SK-N-SH treated with all-trans-retinoic acid at 6 μM for 48 hours (cell line): ENCODE measurements at regions not wholly inside any gene's neighbourhood (a gene's known extent, or its start where the extent isn't known, plus 50 kb on each side); places are given as distances from the start of the nearest gene placed in this dataset.

Experiments used
- ATAC-seq: fragments of 200-7000 bp; cut with Tn5 transposase; 3 replicates; pipeline ENCODE4 v1.9.1; 2020; ENCODE audit warnings: mild to moderate bottlenecking, moderate library complexity
- ARNTL ChIP-seq: fragments of 450-650 bp; formaldehyde crosslinking; IDR thresholded peaks from 2 replicates; pipeline ENCODE4 v1.5.0; 2020; ENCODE audit warnings: low read depth, mild to moderate bottlenecking, moderate library complexity, borderline replicate concordance
- CREB5 ChIP-seq: fragments of 250-450 bp; sonication (Bioruptor Pico); IDR thresholded peaks from 2 replicates; pipeline ENCODE4 v1.5.1; 2020; ENCODE audit warnings: low read depth, mild to moderate bottlenecking, moderate library complexity
- ESRRG ChIP-seq: fragments of 250-450 bp; sonication (Bioruptor Pico); IDR thresholded peaks from 2 replicates; pipeline ENCODE4 v1.6.1; 2021; ENCODE audit warnings: mild to moderate bottlenecking
- GLIS3 ChIP-seq: fragments of 250-450 bp; sonication (Bioruptor Pico); IDR thresholded peaks from 2 replicates; pipeline ENCODE4 v1.5.0; 2020; ENCODE audit warnings: mild to moderate bottlenecking, moderate library complexity
- ISL1 ChIP-seq: fragments of 250-450 bp; sonication (Bioruptor Pico); IDR thresholded peaks from 2 replicates; pipeline ENCODE4 v2.1.2; 2022; ENCODE audit warnings: mild to moderate bottlenecking, moderate library complexity
- OSR1 ChIP-seq: fragments of 250-450 bp; sonication (Bioruptor Pico); IDR thresholded peaks from 2 replicates; pipeline ENCODE4 v1.8.0; 2022; ENCODE audit warnings: moderate library complexity, mild to moderate bottlenecking, inconsistent platforms
- PATZ1 ChIP-seq: fragments of 250-450 bp; sonication (Bioruptor Pico); IDR thresholded peaks from 2 replicates; pipeline ENCODE4 v1.8.0; 2020; ENCODE audit warnings: mild to moderate bottlenecking, moderate library complexity, borderline replicate concordance
- POU6F1 ChIP-seq: fragments of 250-450 bp; sonication (Bioruptor Pico); IDR thresholded peaks from 2 replicates; pipeline ENCODE4 v1.8.0; 2021; ENCODE audit warnings: low read depth, mild to moderate bottlenecking, moderate library complexity, borderline replicate concordance
- PPARA ChIP-seq: fragments of 250-450 bp; sonication (Bioruptor Pico); IDR thresholded peaks from 2 replicates; pipeline ENCODE4 v1.5.0; 2020; ENCODE audit warnings: mild to moderate bottlenecking, borderline replicate concordance
- RARB ChIP-seq: fragments of 250-450 bp; sonication (Bioruptor Pico); IDR thresholded peaks from 2 replicates; pipeline ENCODE4 v1.8.0; 2021; ENCODE audit warnings: mild to moderate bottlenecking, moderate library complexity
- SNAI2 ChIP-seq: fragments of 250-450 bp; sonication (Bioruptor Pico); IDR thresholded peaks from 2 replicates; pipeline ENCODE4 v1.5.0; 2020; ENCODE audit warnings: mild to moderate bottlenecking, moderate library complexity
- TCF4 ChIP-seq: fragments of 250-450 bp; sonication (Bioruptor Pico); IDR thresholded peaks from 2 replicates; pipeline ENCODE4 v1.8.0; 2021; ENCODE audit warnings: mild to moderate bottlenecking, moderate library complexity, borderline replicate concordance
- TOX ChIP-seq: fragments of 250-450 bp; sonication (Bioruptor Pico); IDR thresholded peaks from 2 replicates; pipeline ENCODE4 v1.8.0; 2021; ENCODE audit warnings: mild to moderate bottlenecking, moderate library complexity, borderline replicate concordance
- ZC3H10 ChIP-seq: fragments of 250-450 bp; sonication (Bioruptor Pico); IDR thresholded peaks from 2 replicates; pipeline ENCODE4 v1.5.1; 2021; ENCODE audit warnings: mild to moderate bottlenecking, moderate library complexity
- ZFP3 ChIP-seq: fragments of 250-450 bp; sonication (Bioruptor Pico); IDR thresholded peaks from 2 replicates; pipeline ENCODE4 v1.5.0; 2020; ENCODE audit warnings: mild to moderate bottlenecking, moderate library complexity
- ZFP30 ChIP-seq: fragments of 450-650 bp; formaldehyde crosslinking; IDR thresholded peaks from 2 replicates; pipeline ENCODE4 v1.5.0; 2022; ENCODE audit warnings: mild to moderate bottlenecking, moderate library complexity
- ZNF565 ChIP-seq: fragments of 450-650 bp; formaldehyde crosslinking; conservative IDR thresholded peaks from 2 replicates; pipeline ENCODE4 v1.5.0; 2020; ENCODE audit warnings: low read depth, mild to moderate bottlenecking, moderate library complexity
- ZNF70 ChIP-seq: fragments of 450-650 bp; formaldehyde crosslinking; IDR thresholded peaks from 2 replicates; pipeline ENCODE4 v1.5.0; 2020; ENCODE audit warnings: mild to moderate bottlenecking, moderate library complexity
- ZNF8 ChIP-seq: fragments of 450-650 bp; formaldehyde crosslinking; IDR thresholded peaks from 2 replicates; pipeline ENCODE4 v1.5.0; 2020; ENCODE audit warnings: mild to moderate bottlenecking, moderate library complexity
- TF ChIP-seq, protein P1 (sequence below): fragments of 250-450 bp; sonication (Bioruptor Pico); IDR thresholded peaks from 2 replicates; pipeline ENCODE4 v1.5.1; 2021; ENCODE audit warnings: mild to moderate bottlenecking, moderate library complexity

DNA sequence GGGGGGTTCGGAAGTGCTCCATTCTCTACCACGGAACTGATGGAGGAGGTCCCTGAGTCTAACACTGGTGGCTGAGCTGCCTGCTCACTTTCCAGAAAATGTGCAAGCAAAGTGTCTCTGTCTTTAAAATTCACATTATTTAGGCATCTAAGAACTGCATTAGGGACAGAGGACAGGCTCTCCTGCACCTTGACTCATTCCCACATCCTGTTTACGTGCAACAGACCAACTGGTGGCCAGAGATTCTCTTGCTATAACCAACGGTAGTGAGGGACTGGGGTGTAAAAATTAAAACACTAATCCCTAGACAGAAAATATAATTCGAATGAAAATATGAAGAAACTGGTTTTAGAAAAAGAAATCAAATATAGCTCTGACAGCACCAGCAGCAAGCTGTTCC is 320.9 kb downstream of the IRX2 start (continued):
- TF ChIP-seq TOX (CRISPR knock-in tag): no peak

- ATAC-seq: no peak
- TF ChIP-seq SNAI2 (CRISPR knock-in tag) (no peak), POU6F1 (no peak), GLIS3 (CRISPR knock-in tag) (no peak), OSR1 (CRISPR knock-in tag) (no peak), TCF4 (CRISPR knock-in tag) (no peak)
These were observed 323.5 kb downstream of the IRX2 start for GRCh38 chr5:2427983-2428382.

- TF ChIP-seq ZNF70 (CRISPR knock-in tag) (no peak), ESRRG (CRISPR knock-in tag) (no peak), PATZ1 (CRISPR knock-in tag) (no peak), ZNF8 (no peak), ZFP3 (CRISPR knock-in tag) (no peak), CREB5 (CRISPR knock-in tag) (no peak), PPARA (CRISPR knock-in tag) (no peak), ISL1 (no peak), ZNF565 (CRISPR knock-in tag) (no peak)
- TF ChIP-seq, protein P1, sequence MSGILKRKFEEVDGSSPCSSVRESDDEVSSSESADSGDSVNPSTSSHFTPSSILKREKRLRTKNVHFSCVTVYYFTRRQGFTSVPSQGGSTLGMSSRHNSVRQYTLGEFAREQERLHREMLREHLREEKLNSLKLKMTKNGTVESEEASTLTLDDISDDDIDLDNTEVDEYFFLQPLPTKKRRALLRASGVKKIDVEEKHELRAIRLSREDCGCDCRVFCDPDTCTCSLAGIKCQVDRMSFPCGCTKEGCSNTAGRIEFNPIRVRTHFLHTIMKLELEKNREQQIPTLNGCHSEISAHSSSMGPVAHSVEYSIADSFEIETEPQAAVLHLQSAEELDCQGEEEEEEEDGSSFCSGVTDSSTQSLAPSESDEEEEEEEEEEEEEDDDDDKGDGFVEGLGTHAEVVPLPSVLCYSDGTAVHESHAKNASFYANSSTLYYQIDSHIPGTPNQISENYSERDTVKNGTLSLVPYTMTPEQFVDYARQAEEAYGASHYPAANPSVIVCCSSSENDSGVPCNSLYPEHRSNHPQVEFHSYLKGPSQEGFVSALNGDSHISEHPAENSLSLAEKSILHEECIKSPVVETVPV (CRISPR knock-in tag): no peak
- ATAC-seq: no peak
These were observed 327.8 kb downstream of the IRX2 start for GRCh38 chr5:2423634-2424033.

GRCh38 chr5:2417301-2417700 is 334.2 kb downstream of the IRX2 start:
- no peak for TF ChIP-seq PPARA (CRISPR knock-in tag)
- no peak for TF ChIP-seq TOX (CRISPR knock-in tag)
- TF ChIP-seq, protein P1 (CRISPR knock-in tag): no peak
- TF ChIP-seq ZC3H10 (CRISPR knock-in tag): no peak
- no peak for TF ChIP-seq ESRRG (CRISPR knock-in tag)
- TF ChIP-seq ZFP30: no peak
- TF ChIP-seq TCF4 (CRISPR knock-in tag): no peak
- TF ChIP-seq ARNTL (CRISPR knock-in tag): no peak
- no peak for TF ChIP-seq RARB (CRISPR knock-in tag)
- no peak for TF ChIP-seq POU6F1
- TF ChIP-seq SNAI2 (CRISPR knock-in tag): no peak
- ATAC-seq: no peak
